ENCODE measurements at regions not wholly inside any gene's neighbourhood (a gene's known extent, or its start where the extent isn't known, plus 50 kb on each side); places are given as distances from the start of the nearest gene placed in this dataset.

DNA sequence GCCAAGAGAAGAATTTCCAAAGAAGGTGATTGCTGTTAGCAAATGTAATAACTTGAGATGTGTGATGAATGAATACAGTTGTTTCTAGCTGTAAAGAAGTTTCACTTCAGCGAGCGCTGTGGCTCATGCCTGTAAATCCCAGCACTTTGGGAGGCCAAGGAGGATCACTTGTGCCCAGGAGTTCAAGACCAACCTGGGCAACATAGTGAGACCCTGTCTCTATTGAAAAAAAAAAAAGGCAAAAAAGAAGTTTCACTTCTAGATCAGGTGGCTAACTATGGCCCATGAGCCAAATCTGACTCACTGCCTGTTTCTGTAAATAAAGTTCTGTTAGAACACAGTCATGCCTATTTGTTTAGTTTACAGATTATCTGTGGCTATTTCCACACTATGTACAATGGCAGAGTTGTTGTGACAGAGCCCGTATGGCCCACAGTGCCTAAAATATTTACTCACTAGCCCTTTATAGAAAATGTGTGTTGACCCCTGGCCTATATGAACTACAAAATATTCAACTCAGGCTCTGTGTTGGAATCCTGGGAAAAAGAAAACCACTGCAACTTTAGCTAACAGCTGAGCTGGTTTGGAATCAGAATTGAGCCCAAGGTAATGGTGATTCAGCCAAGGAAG, 54.1 kb upstream of the PRPS1 start:
- no peaks in the 10 kb centered on the region for H3K79me2 ChIP-seq (ENCODE audit: control insufficient read depth, insufficient read depth, low read length)
- RAD21 ChIA-PET (ENCODE audit: unreplicated experiment): no interaction called here
- no peak overlapping the region for H3K9ac ChIP-seq (ENCODE audit: control insufficient read depth, insufficient read depth, low read length)
- in situ Hi-C loops (cut with MboI) (no loop called here), intact Hi-C loops (cut with micrococcal nuclease; ENCODE audit: unreplicated experiment) (no loop called here)
- no peaks in the 10 kb centered on the region for H3K4me1 ChIP-seq (ENCODE audit: control insufficient read depth, insufficient read depth, low read length)
- H3K4me3 ChIP-seq: no peak overlapping the region
- TF ChIP-seq BMI1 (IDR thresholded peaks at IDR 0.05; ENCODE audit: borderline replicate concordance) (no peak), ZNF384 (IDR thresholded peaks at IDR 0.05; ENCODE audit: borderline replicate concordance, low read depth, low read length) (peak; percentile 19; the same call in 1 of the 2 replicates), HCFC1 (IDR thresholded peaks at IDR 0.05; ENCODE audit: low read length) (no peak), SMAD1 (IDR thresholded peaks at IDR 0.05; ENCODE audit: low read depth, partially characterized antibody) (no peak)
- TF ChIP-seq, protein P1, sequence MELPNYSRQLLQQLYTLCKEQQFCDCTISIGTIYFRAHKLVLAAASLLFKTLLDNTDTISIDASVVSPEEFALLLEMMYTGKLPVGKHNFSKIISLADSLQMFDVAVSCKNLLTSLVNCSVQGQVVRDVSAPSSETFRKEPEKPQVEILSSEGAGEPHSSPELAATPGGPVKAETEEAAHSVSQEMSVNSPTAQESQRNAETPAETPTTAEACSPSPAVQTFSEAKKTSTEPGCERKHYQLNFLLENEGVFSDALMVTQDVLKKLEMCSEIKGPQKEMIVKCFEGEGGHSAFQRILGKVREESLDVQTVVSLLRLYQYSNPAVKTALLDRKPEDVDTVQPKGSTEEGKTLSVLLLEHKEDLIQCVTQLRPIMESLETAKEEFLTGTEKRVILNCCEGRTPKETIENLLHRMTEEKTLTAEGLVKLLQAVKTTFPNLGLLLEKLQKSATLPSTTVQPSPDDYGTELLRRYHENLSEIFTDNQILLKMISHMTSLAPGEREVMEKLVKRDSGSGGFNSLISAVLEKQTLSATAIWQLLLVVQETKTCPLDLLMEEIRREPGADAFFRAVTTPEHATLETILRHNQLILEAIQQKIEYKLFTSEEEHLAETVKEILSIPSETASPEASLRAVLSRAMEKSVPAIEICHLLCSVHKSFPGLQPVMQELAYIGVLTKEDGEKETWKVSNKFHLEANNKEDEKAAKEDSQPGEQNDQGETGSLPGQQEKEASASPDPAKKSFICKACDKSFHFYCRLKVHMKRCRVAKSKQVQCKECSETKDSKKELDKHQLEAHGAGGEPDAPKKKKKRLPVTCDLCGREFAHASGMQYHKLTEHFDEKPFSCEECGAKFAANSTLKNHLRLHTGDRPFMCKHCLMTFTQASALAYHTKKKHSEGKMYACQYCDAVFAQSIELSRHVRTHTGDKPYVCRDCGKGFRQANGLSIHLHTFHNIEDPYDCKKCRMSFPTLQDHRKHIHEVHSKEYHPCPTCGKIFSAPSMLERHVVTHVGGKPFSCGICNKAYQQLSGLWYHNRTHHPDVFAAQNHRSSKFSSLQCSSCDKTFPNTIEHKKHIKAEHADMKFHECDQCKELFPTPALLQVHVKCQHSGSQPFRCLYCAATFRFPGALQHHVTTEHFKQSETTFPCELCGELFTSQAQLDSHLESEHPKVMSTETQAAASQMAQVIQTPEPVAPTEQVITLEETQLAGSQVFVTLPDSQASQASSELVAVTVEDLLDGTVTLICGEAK (IDR thresholded peaks at IDR 0.05; ENCODE audit: borderline replicate concordance): peak; percentile 58
- no peak overlapping the region for H2AFZ ChIP-seq (ENCODE audit: control insufficient read depth, low read depth, low read length)
- SMC1A ChIA-PET (ENCODE audit: uncharacterized antibody, unreplicated experiment): no interaction called here
- POLR2A ChIA-PET: no interaction called here
- H3K27ac ChIP-seq (ENCODE audit: control insufficient read depth, insufficient read depth): no peak overlapping the region
- no peaks in the 10 kb centered on the region for H3K9me3 ChIP-seq (replicated peaks; ENCODE audit: control insufficient read depth, insufficient read depth, low read length)
- no peaks in the 10 kb centered on the region for H3K27me3 ChIP-seq (replicated peaks in 1 of 2; ENCODE audit: control insufficient read depth in 2 of 2, insufficient read depth in 2 of 2, low read length in 1 of 2)
- H3K4me2 ChIP-seq (ENCODE audit: control insufficient read depth, insufficient read depth): no peak overlapping the region
- H3K36me3 ChIP-seq (ENCODE audit: control insufficient read depth in 2 of 2, insufficient read depth in 2 of 2, low read length in 1 of 2): no peaks in the 10 kb centered on the region
- DNase-seq (ENCODE audit: low read depth, low spot score) (no peak), ATAC-seq (no peak), FAIRE-seq (no peak)
- no peaks in the 10 kb centered on the region for H4K20me1 ChIP-seq (ENCODE audit: control insufficient read depth, insufficient read depth)
- WGBS (ENCODE audit: insufficient coverage, insufficient replicate concordance, low lambda C conversion rate, missing lambda C conversion rate): 31% methylated on average over 3 of the region's 3 CpGs
- no TSS peak for BruUV-seq (replicated peaks)
- CTCF ChIA-PET: no interaction called here
